ENCODE measurements at regions not wholly inside any gene's neighbourhood (a gene's known extent, or its start where the extent isn't known, plus 50 kb on each side); places are given as distances from the start of the nearest gene placed in this dataset.
"Not testable (repeated sequence)": the region's sequence is repeated elsewhere in the genome, so short reads cannot be mapped to it uniquely, and the experiment has no call there.

DNA sequence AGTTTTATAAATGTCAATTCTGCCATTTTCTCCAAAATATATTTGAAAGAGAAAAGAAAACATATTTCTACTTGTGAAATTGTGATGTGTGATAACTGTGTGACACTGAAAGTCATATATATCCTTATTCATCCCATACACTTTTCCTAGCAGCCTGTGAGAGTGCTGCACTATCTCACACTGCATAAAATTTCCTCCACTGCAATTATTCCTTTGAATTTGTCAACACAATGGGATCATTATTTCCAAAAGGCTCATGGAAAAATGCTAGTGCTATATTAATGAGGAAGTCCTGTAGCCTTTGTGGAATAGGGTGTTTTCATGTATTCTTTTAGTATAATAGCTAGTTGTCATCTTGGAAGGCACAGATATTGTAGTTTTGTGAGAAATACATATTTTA is 504.1 kb downstream of the RPL10L start:
- TF ChIP-seq POLR2A (IDR thresholded peaks at IDR 0.05), result no peak
- no peak for DNase-seq (ENCODE audit: low spot score in 2 of 2)
- intact Hi-C loops (cut with DNase I; ENCODE audit: low total_unique reads), result no loop called here
- H3K4me3 ChIP-seq (ENCODE audit: low read depth, poor library complexity, severe bottlenecking), result no peak overlapping the region

GRCh38 chr14:46147024-46147423 is 504.6 kb downstream of the RPL10L start:
- intact Hi-C loops (cut with DNase I; ENCODE audit: low total_unique reads), result no loop called here
- TF ChIP-seq, protein P1, sequence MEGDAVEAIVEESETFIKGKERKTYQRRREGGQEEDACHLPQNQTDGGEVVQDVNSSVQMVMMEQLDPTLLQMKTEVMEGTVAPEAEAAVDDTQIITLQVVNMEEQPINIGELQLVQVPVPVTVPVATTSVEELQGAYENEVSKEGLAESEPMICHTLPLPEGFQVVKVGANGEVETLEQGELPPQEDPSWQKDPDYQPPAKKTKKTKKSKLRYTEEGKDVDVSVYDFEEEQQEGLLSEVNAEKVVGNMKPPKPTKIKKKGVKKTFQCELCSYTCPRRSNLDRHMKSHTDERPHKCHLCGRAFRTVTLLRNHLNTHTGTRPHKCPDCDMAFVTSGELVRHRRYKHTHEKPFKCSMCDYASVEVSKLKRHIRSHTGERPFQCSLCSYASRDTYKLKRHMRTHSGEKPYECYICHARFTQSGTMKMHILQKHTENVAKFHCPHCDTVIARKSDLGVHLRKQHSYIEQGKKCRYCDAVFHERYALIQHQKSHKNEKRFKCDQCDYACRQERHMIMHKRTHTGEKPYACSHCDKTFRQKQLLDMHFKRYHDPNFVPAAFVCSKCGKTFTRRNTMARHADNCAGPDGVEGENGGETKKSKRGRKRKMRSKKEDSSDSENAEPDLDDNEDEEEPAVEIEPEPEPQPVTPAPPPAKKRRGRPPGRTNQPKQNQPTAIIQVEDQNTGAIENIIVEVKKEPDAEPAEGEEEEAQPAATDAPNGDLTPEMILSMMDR (IDR thresholded peaks at IDR 0.05), result no peak
- no peak overlapping the region for H3K4me3 ChIP-seq (ENCODE audit: low read depth, poor library complexity, severe bottlenecking)
- no peak for DNase-seq (ENCODE audit: low spot score in 2 of 2)
- WGBS, 2 donors, result 68 to 81% methylated on average over 1 of the region's 1 CpG

GRCh38 chr14:46140445-46140844 is 511.1 kb downstream of the RPL10L start:
- H3K4me3 ChIP-seq (ENCODE audit: low read depth, poor library complexity, severe bottlenecking), result no peak overlapping the region
- DNase-seq (ENCODE audit: low spot score in 2 of 2), result no peak
- intact Hi-C loops (cut with DNase I; ENCODE audit: low total_unique reads), result no loop called here
- no peak for TF ChIP-seq POLR2A (IDR thresholded peaks at IDR 0.05)
- TF ChIP-seq, protein P1 (IDR thresholded peaks at IDR 0.05), result no peak
- WGBS, 2 donors, result 78 to 84% methylated on average over 2 of the region's 2 CpGs

- TF ChIP-seq, protein P1 (IDR thresholded peaks at IDR 0.05), result no peak
- TF ChIP-seq POLR2A (IDR thresholded peaks at IDR 0.05), result no peak
- 81 to 83% methylated on average over 5 of the region's 5 CpGs for WGBS, 2 donors
- no peak for DNase-seq (ENCODE audit: low spot score in 2 of 2)
- no peak overlapping the region for H3K4me3 ChIP-seq (ENCODE audit: low read depth, poor library complexity, severe bottlenecking)
- intact Hi-C loops (cut with DNase I; ENCODE audit: low total_unique reads), result no loop called here
These were observed 511.9 kb downstream of the RPL10L start for GRCh38 chr14:46139649-46140048.

GRCh38 chr14:46137786-46138185 is 513.8 kb downstream of the RPL10L start:
- intact Hi-C loops (cut with DNase I; ENCODE audit: low total_unique reads), result no loop called here
- no peak for DNase-seq (ENCODE audit: low spot score in 2 of 2)
- no peak for TF ChIP-seq POLR2A (IDR thresholded peaks at IDR 0.05)
- H3K4me3 ChIP-seq (ENCODE audit: low read depth, poor library complexity, severe bottlenecking), result no peak overlapping the region

DNA sequence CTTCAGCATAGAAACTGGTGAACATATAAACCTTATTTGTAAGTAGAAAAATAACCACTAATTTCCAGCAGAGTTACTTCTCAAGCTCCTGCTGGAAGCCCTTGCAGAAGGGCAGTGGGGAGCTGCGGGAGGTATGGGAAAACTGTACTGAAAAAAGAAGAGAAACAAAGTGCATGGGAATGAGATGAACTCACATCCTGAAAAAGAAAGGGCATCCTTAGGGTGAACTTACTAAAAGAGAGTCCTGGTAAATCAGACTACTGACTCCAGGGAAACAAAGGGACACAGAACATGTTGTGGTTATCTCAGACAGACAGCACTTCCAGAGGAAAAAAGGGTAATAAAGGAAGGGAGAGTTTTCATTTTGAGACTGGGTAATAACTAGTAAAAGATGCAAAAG is 515.1 kb downstream of the RPL10L start:
- intact Hi-C loops (cut with DNase I; ENCODE audit: low total_unique reads), result no loop called here
- no peak for DNase-seq (ENCODE audit: low spot score in 2 of 2)

GRCh38 chr14:46108228-46108627 is 543.4 kb downstream of the RPL10L start:
- intact Hi-C loops (cut with DNase I; ENCODE audit: low total_unique reads), result no loop called here
- WGBS, 2 donors, result 85 to 91% methylated on average over 2 of the region's 2 CpGs
- DNase-seq (ENCODE audit: low spot score in 2 of 2), result no peak

More for the DNA sequence above, 515.1 kb downstream of the RPL10L start:
- 69 to 73% methylated on average over 1 of the region's 1 CpG for WGBS, 2 donors
- TF ChIP-seq, protein P1 (IDR thresholded peaks at IDR 0.05), result no peak
- no peak for TF ChIP-seq POLR2A (IDR thresholded peaks at IDR 0.05)
- no peak overlapping the region for H3K4me3 ChIP-seq (ENCODE audit: low read depth, poor library complexity, severe bottlenecking)

DNA sequence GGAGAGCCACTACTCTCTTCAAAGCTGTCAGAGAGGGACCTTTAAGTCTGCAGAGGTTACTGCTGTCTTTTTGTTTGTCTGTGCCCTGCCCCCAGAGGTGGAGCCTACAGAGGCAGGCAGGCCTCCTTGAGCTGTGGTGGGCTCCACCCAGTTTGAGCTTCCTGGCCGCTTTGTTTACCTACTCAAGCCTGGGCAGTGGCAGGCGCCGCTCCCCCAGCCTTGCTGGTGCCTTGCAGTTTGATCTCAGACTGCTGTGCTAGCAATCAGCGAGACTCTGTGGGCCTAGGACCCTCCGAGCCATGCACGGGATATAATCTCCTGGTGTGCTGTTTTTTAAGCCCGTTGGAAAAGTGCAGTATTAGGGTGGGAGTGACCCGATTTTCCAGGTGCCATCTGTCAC is 550.7 kb downstream of the RPL10L start:
- DNase-seq (ENCODE audit: low spot score in 2 of 2); intact Hi-C loops (cut with DNase I; ENCODE audit: low total_unique reads); H3K4me3 ChIP-seq (ENCODE audit: low read depth, poor library complexity, severe bottlenecking): not testable (repeated sequence)
- WGBS, 2 donors, result 87 to 97% methylated on average over 8 of the region's 8 CpGs

More at GRCh38 chr14:46108228-46108627, 543.4 kb downstream of the RPL10L start:
- H3K4me3 ChIP-seq (ENCODE audit: low read depth, poor library complexity, severe bottlenecking), result no peak overlapping the region
- TF ChIP-seq, protein P1 (IDR thresholded peaks at IDR 0.05), result no peak
- TF ChIP-seq POLR2A (IDR thresholded peaks at IDR 0.05), result no peak
